GM21786 (cell line): ENCODE measurements at regions not wholly inside any gene's neighbourhood (a gene's known extent, or its start where the extent isn't known, plus 50 kb on each side); places are given as distances from the start of the nearest gene placed in this dataset.

Experiments
- ATAC-seq: cut with Tn5 transposase; IDR thresholded peaks from one replicate; pipeline ENCODE4 v1.9.1; 2021; ENCODE audit not compliant: unreplicated experiment

DNA sequence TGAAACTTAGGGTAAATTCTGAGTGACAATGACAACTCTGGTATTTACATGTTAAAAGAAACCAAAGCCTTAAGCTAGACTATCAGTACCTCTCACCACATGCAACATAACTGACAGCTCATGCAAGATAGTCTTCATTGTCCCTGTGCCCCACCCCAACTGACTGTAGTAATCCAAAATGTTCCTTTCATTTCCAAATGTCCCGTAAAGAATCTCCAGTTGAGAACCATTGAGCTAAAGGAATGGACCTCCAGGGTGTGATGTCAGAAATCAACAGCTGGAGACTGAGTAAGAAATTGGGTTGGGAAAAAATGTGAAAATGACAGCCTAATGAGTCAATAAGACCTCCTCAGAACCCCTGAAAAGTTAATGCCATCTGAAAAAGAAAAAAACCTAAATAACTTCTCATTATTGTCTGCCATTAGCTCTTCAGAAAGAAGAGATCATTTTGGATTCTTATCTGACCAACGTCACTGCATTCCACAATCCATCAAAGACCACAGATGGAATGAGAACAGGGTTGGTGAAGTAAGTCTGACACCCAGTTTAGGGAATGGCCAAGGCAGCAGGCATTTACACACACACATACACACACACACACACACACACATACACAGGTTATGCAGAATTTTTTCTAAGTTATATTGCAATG is 51.7 kb upstream of the ACVR2A start:
- ATAC-seq = no peak

DNA sequence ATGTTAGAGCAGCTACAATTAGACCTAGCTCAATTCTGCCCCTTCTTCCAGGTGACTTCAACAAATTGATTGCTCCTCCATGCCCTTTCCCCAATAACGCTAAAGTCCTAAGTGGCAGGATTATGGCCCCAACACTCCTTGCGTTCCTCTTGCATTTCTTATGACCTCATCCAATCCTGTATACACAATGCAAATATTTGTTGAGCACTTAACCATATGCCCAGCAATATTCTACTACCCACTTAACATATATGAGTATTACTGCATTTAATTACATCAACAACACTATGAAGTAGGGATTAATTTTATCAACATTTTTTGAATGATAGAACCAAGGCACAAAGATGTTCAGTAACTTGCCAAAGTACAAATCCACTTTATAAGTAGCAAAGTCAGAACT is 54.2 kb upstream of the ACVR2A start:
- ATAC-seq = no peak

- ATAC-seq = no peak
These were observed 55.1 kb upstream of the ACVR2A start for GRCh38 chr2:147789720-147790119.

GRCh38 chr2:147789287-147789686 is 55.5 kb upstream of the ACVR2A start:
- no peak for ATAC-seq

DNA sequence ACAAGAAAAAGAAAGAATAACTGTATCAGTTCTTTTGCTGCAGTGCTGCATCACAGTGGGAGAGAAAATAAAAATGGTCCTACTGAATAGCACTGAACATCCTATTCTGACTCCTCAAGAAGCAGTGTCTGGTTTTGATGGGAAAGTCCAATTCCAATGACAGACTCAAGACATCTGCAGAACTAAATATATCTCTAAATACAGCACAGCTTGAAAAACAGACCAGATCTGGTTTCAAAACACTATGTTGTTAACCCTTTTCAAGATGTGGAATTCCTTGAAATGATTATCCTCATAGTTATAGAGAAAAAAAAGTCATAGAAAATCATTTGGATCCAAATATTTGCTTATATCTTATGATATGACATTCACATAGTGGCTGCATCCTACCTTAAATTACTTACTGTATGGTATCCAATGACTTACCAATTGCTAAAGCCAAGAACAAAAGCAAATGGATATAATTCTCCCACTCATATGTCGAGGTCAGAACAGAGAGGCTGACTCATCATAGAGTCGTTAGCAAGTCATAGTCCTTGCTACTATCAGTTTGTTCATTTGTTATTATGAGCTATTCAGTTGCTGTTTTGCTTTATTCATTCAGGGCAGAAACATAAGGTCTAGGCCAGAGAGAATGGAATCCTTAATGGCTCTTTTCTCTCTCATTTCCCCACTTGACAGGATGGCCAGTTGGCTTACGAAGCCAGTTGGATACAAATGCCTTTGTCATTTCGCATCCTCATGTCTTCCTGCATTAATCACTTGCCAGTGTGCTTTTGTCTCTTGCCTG is 62.5 kb upstream of the ACVR2A start:
- ATAC-seq = no peak

GRCh38 chr2:147779440-147779839 is 65.4 kb upstream of the ACVR2A start:
- ATAC-seq = no peak

GRCh38 chr2:147777394-147777793 is 67.4 kb upstream of the ACVR2A start:
- no peak for ATAC-seq

DNA sequence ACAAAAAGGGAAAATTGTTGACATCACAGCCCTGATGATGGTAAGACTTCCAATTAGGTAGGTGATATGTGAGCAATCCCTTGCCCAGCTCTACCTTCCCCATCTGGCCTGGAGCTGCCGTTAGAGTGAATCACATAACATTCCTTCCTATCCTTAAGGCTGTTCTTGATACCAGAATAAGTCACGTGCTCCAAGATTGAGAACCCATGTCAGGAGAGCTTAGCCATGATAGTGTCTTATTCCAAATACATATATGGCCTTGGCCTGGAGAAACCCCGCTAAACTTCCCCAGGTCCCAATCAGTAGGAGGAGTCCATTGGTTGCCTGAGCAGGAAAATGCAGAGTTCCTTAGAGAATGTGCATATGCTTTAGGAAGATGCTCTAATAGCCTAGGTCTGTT is 70.0 kb upstream of the ACVR2A start:
- ATAC-seq = no peak

DNA sequence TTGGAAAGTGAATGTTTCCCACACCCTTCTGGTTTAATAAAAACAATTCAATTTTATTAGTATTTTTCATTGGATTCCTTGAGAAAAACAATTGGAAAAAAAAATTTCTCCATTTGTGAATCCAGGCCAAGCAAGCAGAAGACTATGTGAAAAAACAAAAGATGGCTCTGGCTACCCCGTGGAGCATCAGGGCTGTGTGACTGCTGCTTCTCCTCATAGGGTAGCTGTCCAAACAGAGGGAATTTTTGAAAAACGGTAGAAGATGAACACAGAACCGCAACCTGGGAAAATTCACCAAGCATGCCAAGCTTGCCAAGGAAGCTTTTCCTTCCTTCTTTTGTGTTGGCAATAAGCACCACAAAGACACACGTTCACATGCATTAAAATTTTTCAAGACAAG is 71.3 kb upstream of the ACVR2A start:
- no peak for ATAC-seq

GRCh38 chr2:147772781-147773180 is 72.0 kb upstream of the ACVR2A start:
- no peak for ATAC-seq

DNA sequence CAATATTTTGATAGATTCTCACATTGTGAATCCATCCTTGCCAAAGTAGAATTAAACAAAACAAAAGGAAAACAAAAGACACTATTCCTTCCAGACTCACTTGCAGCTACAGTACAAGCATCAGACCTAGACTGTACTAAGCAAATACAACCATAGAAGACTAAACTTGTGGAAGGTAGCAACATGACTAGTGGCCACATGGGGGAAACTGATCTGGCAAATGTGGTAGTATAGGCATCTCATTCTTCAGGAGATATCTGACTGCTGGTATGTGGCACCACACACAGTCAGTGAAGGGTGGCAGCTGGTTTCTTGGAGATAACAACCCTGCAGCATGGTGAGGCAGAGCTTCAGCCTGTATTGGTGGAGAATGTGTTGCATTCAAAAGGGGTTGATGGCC is 81.0 kb upstream of the ACVR2A start:
- ATAC-seq = no peak

DNA sequence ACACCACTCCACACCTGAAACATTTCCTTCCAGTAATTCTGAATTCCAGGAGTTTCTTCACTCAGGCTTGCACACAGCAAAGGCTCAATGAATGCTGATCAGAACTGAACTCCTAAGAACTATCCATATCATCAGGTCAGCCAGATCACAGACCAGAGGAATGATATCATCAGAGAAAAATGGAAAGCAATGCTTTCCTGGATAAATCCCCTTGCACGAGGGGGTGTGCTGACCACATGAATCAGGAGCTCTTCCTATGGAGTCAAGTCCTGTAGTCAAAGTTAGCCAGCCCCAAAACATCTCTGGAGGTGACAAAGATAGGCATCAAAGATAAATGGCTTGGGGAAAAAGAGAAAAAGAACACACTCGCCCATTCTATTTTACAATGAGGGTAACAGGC is 83.8 kb upstream of the ACVR2A start:
- ATAC-seq = no peak

DNA sequence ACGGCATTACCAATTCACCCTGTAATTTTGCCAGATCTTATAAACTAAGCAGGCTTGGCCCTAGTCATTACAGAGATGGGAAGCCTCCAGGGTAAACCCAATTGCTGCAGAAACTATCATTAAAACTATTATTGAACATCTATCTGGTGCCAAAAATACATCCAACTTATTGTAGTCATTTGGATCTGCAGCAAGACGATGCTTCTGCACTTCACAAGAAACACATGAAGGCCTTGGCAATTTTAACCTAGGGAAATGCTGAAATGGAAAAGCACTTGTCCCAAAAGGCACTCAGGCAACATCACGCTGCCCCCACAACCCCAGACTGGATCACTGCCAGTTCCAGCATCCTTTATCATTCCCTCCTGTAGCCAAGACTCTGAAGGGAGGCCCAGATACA is 85.3 kb upstream of the ACVR2A start:
- ATAC-seq = no peak

GRCh38 chr2:147758821-147759220 is 86.0 kb upstream of the ACVR2A start:
- no peak for ATAC-seq

DNA sequence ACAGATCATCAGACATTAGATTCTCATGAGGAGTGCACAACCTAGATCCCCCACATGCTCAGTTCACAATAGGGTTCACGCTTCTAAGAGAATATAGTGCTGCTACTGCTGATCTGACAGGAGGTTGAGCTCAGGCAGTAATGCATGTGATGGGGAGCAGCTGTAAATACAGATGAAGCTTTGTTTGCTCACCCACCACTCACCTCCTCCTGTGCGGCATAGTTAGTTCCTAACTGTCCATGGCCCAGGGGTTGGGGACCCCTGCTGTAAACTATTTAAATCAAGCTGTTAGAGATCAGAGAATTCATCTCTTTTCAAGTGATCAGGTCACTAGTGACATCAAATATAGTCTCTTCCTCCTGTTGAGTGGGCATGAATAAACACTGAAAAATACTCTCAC is 88.8 kb upstream of the ACVR2A start:
- no peak for ATAC-seq

DNA sequence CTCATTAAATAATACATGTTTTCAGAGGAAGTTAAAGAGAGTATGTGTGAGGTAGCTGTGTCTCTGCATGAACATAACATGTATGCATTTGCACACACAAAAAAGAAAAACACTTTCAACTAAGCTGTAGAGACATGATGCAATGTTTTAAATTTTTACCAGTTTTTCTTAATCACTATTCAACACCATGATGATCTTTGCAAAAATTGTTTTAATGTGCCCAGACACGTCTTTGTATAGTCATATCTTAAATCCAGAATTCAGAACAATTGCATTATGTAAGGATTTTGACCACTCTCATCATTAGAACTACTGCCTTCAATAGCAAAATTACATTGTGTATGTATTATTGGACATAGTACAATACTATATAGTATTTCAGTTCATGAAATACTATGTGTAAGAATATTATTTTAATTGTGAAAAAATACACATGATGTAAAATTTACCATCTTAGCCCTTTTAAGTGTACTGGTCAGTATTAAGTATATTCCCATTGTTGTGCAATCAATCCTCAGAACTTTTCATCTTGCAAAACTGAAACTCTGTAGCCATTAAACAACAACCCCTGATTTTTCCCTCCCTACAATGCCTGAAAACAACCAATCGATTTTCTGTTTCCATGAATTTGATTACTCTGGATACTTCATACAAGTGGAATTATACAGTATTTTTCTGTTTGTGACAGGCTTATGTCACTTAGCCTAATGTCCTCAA is 104.5 kb upstream of the ACVR2A start:
- ATAC-seq = no peak

DNA sequence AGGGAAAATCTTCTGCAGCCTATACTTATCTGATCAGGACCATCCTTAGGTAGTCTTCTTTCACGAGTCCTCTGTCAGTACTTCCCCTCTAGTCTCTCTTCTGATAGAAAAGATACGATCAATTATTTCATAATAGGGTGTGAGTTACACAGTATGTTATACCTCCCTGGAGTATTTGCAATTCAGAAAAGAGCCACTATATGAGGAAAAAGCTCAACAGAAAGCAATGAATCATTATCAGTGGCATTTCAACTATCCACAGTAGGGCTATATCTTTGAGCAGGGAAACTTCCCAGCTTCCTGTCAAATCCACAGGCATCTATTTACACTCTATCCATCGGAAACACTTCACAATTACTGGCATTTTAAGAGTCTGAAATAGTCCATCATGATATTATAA is 105.3 kb upstream of the ACVR2A start:
- ATAC-seq = no peak

DNA sequence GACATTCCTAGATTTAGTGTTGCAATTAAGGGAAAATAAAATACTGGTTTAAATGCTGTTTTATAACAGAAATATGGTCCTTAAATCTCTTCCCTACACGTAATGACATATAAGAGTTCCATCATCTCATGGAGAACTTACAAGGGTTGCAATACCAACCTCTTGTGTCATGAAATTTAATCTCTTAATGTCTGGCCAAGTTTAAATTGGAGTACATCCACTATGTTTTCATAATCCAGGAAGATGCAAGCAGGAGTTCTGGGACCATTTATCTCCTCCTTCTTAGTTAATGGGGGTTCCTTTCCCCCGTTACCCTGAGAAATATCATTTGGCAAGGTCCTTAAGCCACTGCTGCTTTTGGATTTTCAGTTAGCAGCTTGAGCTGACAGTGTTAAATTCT is 126.0 kb upstream of the ACVR2A start:
- ATAC-seq = no peak

DNA sequence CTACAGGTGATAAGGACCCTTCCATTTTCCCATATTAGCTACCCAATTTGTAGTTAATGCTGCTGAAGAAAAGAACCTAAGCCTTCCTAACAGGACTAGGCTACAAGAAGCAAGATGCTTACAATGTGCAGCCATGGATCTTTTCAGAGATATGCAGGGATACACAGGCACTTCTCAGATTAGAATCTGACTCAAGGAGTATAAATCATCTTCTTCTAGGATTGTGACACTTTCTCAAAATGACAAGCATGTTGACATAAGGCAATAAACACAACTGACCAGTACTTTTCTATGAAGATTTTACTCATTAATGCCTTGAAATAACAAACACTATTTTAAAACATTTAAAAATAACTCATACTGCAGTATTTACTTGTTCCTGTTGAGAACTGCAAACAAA is 127.9 kb upstream of the ACVR2A start:
- ATAC-seq = no peak

DNA sequence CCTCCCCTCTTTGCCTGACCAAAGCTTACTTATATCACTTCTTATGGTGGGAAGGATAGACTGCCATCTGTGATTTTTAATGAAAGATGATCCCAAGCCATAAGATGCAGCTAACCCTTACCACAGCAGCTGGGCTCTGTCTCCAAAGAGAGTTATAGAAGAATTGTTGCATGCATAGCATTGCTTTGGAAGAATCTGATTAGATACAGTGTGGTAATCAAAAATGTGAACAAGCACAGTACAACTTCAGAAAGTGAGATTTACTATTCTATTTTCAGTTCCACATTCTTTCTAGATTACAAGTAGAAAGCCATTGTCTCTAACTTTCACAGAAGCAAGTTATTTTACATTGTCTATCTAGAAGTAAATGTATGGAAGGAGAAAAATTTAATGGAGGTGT is 129.0 kb upstream of the ACVR2A start:
- ATAC-seq = peak; percentile 85

DNA sequence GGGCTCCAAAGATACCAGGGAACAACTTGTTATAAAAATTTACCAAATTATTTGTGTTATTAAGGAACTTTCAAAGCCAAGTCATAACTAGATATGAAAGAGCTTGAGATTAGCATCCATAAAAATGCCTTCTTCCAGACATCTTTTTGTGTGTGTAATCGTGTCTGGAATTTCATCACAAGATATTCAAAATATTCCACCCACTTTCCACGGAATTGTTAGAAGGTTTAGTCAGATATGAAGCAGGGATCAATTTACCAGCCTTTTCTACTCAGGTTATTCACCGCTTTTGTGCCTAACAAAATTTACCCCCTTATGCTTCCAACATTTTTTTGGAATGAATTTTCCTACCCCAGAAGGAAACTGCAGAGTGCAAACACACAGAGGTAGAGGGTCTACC is 130.2 kb upstream of the ACVR2A start:
- ATAC-seq = no peak

GRCh38 chr2:147713349-147713748 is 131.5 kb upstream of the ACVR2A start:
- ATAC-seq = no peak
